ENCODE measurements at regions not wholly inside any gene's neighbourhood (a gene's known extent, or its start where the extent isn't known, plus 50 kb on each side); places are given as distances from the start of the nearest gene placed in this dataset.
"Not testable (repeated sequence)": the region's sequence is repeated elsewhere in the genome, so short reads cannot be mapped to it uniquely, and the experiment has no call there.

- no peak for DNase-seq
Measured at GRCh38 chr2:61671561-61672315, 133.6 kb upstream of the XPO1 start.

DNA sequence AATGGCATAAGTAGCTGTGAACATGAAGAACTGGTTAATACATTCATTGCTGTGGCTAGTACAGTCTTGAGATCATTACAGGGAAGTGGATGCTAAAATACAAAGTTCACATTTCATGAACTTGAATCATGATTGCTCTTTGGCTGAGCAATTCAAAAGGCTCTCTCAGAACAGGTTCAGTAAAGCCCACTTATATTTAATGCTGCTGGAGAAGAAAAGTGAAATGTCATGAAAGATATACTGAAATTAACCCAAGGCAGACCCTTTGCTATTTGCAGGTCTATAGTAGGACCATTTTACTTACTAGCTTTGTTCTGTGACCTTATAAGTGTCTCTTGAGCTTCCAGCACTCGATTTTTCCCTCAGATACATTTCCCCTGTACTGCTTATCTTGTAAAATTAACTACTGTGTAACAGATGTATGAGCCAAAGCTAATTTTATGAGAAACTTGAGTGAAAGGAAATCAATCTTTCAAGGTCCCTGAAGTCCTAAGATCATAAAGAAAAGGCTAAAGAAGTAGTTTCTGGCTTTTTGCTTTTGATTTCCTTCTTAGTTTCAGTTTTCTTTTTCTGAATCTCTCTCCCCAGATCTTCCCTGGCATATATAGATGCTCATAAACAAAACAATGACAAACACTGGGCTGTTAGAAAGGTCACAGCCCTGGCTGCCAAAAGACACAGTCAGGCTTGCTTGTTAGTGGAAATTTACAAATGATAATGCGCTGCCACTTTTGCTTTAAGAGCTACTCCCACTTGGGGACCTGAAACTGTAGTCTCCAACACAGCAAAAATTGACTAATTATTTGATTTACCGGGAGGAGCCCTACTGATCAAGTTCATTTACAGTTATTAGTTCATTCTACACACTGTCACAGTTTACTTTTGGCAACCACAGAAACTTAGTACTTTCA lies 132.7 kb upstream of the XPO1 start:
- no peak for DNase-seq

DNA sequence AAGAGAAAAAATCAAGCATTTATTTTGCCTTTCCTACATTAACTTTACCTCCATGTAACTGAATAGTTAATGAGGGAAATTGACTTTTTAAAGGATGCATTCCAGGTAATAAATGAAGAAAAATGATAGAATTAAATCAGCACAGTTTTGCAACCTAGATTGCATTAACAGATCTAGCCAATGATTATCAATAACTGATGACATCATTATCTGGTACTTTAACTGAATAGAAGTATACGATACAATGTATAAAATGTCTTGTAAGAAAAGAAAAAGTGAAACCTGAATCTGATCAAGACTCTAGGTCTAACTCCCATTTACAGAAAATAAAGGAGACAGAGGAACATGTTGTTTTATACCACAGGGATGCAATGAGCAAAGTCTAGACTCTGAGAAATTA lies 126.0 kb upstream of the XPO1 start:
- DNase-seq: no peak

GRCh38 chr2:61662990-61663389 lies 124.8 kb upstream of the XPO1 start:
- DNase-seq: no peak

- DNase-seq: no peak
Measured at GRCh38 chr2:61660511-61661388, 122.6 kb upstream of the XPO1 start.

- no peak for DNase-seq
Measured at GRCh38 chr2:61658841-61659780, 121.0 kb upstream of the XPO1 start.

DNA sequence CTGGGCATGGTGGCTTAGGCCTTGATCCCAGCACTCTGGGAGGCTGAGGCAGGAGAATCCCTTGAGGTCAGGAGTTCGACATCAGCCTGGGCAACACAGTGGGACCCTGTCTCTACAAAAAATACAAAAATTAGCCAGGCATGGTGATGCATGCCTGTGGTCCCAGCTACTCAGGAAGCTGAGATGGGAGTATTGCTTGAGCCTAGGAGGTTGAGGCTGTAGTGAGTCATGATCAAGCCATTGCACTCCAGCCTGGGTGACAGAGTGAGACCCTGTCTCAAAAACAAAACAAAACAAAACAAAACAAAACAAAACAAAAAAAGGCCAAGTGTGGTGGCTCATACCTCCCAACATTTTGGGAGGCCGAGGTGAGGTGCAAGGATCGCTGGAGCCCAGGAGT lies 111.8 kb upstream of the XPO1 start:
- DNase-seq: not testable (repeated sequence)

DNA sequence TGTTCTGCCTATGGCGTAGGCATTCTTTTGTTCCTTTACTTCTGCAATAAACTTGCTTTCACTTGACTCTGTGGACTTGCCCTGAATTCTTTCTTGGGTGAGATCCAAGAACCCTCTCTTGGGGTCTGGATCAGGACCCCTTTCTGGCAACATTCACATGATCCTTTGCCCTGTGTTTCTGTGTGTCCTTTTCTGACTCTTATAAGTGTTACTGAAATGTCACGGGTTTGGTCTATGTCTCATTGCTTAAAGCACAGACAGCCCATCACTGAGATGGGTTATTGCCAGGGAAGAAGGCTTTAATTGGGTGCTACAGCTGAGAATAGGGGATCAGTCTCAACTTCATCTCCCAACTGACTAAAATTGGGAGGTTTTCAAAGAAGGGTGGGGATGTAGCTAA lies 110.9 kb upstream of the XPO1 start:
- no peak for DNase-seq

DNA sequence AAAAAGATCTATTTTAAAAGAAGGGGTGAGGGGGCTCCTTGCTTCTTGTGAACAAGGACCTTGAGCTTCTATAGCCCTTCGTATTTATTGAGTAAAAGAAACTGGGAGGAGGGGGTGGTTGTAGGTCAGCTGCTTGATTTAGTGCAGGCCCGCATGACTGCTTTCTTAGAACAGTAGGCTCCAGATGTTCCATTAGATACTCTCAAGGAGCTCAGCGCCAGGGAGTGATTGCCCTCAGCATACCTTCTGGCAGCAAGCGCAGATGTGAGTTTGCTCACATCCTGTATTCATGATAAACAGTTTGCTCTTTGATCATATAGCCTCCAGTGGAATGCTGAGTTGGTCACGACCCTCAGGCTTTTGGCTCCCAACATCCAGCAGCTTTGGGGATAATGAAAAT lies 108.9 kb upstream of the XPO1 start:
- no peak for DNase-seq

DNA sequence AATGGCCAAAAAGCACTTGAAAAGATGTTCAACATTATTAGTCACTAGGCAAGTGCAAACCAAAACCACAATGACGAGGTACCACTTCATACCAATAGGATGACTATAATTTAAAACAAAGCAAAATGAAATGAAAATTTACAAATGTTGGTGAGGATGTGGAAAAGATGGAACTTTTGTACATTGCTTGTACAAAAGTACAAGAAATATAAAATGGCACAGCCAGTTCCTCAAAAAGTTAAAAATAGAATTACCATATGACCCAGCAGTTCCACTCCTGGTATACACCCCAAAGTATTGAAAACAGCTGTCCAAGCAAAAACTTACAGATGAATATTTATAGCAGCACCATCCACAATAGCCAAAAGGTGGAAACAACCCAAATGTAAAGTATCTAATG lies 107.8 kb upstream of the XPO1 start:
- no peak for DNase-seq

DNA sequence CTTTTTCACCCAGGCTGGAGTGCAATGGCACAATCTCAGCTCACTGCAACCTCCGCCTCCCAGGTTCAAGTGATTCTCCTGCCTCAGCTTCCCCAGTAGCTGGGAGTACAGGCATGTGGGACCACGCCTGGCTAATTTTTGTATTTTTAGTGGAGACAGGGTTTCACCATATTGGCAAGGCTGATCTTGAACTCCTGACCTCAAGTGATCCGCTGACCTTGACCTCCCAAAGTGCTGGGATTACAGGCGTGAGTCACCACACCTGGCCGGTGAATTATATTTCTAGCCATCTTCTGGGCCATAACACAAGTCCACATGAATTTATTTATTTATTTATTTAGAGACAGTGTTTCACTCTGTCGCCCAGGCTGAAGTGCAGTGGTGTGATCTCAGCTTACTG lies 105.0 kb upstream of the XPO1 start:
- not testable (repeated sequence) for DNase-seq

DNA sequence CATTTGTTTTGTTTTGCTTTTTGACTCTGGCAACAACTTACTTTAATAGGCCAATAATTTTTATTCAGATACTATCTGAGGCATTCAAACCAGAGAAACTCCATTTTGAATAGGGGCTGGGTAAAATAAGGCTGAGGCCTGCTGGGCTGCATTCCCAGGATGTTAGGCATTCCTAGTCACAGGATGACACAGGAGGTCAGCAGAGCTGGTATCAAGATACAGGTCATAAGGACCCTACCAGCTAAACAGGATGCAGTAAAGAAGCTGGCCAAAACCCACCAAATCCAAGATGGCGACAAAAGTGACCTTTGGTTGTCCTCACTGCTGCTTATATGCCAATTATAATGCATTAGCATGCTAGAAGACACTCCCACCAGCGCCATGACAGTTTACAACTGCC lies 102.2 kb upstream of the XPO1 start:
- DNase-seq: no peak

GRCh38 chr2:61639721-61640120 lies 101.6 kb upstream of the XPO1 start:
- DNase-seq: no peak

DNA sequence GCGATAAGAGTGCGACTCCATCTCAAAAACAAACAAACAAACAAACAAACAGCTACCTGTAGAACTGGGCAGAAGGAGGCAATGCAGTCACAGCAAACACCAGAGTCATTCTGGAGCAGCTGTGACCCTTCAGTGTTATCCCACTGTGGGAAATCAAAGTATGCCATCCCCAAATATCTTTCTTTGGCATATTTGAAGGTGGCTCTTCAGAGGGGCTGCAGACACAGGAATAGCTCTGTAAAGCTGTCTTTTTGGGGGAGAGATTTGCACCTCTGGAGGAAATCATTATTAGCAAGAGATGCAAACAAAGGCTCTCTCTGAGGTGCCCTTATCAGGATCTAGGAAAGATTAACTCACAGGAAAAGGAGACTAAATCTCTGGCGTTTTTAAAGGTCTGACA lies 98.5 kb upstream of the XPO1 start:
- DNase-seq: no peak

DNA sequence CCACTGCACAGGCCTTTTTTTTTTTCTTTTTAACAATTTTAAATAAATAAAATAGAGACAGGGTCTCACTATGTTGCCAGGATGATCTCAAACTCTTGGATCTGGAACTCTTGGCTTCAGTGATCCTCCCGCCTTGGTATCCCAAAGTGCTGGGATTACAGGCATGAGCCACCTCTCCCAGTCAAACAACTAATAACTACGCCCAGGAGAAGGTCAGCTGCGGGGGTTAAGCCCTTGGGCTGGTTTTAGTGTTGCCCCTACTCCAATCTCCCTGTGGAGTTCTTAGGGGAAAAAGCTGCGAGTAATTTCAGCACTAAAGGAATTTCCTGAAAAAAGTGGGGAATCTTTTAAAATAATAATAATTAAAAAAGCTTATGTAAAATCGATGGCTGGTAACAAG lies 96.4 kb upstream of the XPO1 start:
- no peak for DNase-seq

DNA sequence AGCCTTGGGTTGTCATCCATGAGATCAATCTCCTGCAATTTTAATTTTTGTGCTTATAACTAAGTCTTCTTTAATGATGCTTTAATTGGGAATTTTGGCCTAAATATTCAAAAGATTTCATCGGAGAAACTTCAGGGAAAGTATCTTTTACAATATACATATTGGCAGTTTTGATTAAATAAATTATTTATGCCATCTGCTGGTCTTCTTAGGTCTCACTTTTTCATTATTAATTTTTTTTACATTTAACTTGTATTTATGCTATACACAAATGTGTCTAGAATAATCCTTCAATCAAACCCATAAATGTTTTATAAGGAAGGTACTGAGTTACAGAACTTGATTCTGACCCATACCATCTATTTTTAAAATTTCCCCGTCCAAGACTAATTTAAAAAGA lies 95.1 kb upstream of the XPO1 start:
- no peak for DNase-seq

DNA sequence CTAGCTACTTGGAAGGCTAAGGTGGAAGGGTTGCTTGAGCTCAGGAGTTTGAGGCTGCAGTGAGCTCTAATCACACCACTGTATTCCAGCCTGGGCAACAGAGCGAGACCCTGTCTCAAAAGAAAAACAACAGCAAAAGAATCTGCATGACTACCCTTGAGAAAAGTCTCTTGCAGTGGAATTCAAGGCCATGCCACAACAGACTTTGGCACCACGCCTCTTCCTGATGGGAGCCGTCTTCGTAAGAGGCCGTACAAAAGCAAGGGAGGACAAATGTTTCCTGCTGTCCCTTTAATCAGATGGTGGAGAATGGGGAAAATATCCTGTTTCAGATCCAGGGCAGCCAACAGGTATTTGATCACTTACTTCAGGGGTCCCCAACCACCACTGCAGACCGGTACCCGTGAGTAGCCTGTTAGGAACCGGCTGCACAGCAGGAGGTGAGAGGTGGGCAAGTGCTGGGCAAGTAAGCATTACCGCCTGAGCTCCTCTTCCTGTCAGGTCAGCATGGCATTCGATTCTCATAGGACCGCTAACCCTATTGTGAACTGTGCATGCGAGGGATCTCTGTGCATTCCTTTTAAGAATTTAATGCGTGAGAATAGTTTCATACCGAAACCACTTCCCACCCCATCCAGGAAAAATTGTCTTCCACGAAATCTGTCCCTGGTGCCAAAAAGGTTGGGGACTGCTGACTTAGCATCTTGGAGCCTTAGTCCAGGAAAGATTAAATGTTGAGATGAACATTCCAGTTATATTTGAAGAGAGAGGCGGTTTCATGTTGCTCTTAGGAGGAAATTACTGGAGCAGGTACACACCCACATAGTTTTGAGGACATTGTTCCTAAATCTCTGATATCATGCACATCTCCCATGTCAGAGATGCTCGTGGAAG lies 94.4 kb upstream of the XPO1 start:
- DNase-seq: no peak

- DNase-seq: no peak
Measured at GRCh38 chr2:61631321-61631720, 93.2 kb upstream of the XPO1 start.

GRCh38 chr2:61626827-61627226 lies 88.7 kb upstream of the XPO1 start:
- no peak for DNase-seq

GRCh38 chr2:61623747-61624146 lies 85.6 kb upstream of the XPO1 start:
- DNase-seq: no peak

Measured in CD4-positive, alpha-beta T cell treated with Interferon gamma for 1 hour (primary cell).